SK-N-SH treated with all-trans-retinoic acid at 6 μM for 48 hours (cell line): ENCODE measurements at regions not wholly inside any gene's neighbourhood (a gene's known extent, or its start where the extent isn't known, plus 50 kb on each side); places are given as distances from the start of the nearest gene placed in this dataset.

Experiments used
- ATAC-seq: fragments of 200-7000 bp; cut with Tn5 transposase; 3 replicates; pipeline ENCODE4 v1.9.1; 2020; ENCODE audit warnings: mild to moderate bottlenecking, moderate library complexity
- ARNTL ChIP-seq: fragments of 450-650 bp; formaldehyde crosslinking; IDR thresholded peaks from 2 replicates; pipeline ENCODE4 v1.5.0; 2020; ENCODE audit warnings: low read depth, mild to moderate bottlenecking, moderate library complexity, borderline replicate concordance
- BACH2 ChIP-seq: fragments of 250-450 bp; sonication (Bioruptor Pico); IDR thresholded peaks from 2 replicates; pipeline ENCODE4 v1.9.0; 2021; ENCODE audit warnings: mild to moderate bottlenecking, borderline replicate concordance
- CREB5 ChIP-seq: fragments of 250-450 bp; sonication (Bioruptor Pico); IDR thresholded peaks from 2 replicates; pipeline ENCODE4 v1.5.1; 2020; ENCODE audit warnings: low read depth, mild to moderate bottlenecking, moderate library complexity
- CSRNP3 ChIP-seq: fragments of 250-450 bp; sonication (Bioruptor Pico); IDR thresholded peaks from 2 replicates; pipeline ENCODE4 v1.5.1; 2021; ENCODE audit warnings: mild to moderate bottlenecking, moderate library complexity
- ESRRG ChIP-seq: fragments of 250-450 bp; sonication (Bioruptor Pico); IDR thresholded peaks from 2 replicates; pipeline ENCODE4 v1.6.1; 2021; ENCODE audit warnings: mild to moderate bottlenecking
- GLIS3 ChIP-seq: fragments of 250-450 bp; sonication (Bioruptor Pico); IDR thresholded peaks from 2 replicates; pipeline ENCODE4 v1.5.0; 2020; ENCODE audit warnings: mild to moderate bottlenecking, moderate library complexity
- ISL1 ChIP-seq: fragments of 250-450 bp; sonication (Bioruptor Pico); IDR thresholded peaks from 2 replicates; pipeline ENCODE4 v2.1.2; 2022; ENCODE audit warnings: mild to moderate bottlenecking, moderate library complexity
- OSR1 ChIP-seq: fragments of 250-450 bp; sonication (Bioruptor Pico); IDR thresholded peaks from 2 replicates; pipeline ENCODE4 v1.8.0; 2022; ENCODE audit warnings: moderate library complexity, mild to moderate bottlenecking, inconsistent platforms
- PATZ1 ChIP-seq: fragments of 250-450 bp; sonication (Bioruptor Pico); IDR thresholded peaks from 2 replicates; pipeline ENCODE4 v1.8.0; 2020; ENCODE audit warnings: mild to moderate bottlenecking, moderate library complexity, borderline replicate concordance
- POU6F1 ChIP-seq: fragments of 250-450 bp; sonication (Bioruptor Pico); IDR thresholded peaks from 2 replicates; pipeline ENCODE4 v1.8.0; 2021; ENCODE audit warnings: low read depth, mild to moderate bottlenecking, moderate library complexity, borderline replicate concordance
- PPARA ChIP-seq: fragments of 250-450 bp; sonication (Bioruptor Pico); IDR thresholded peaks from 2 replicates; pipeline ENCODE4 v1.5.0; 2020; ENCODE audit warnings: mild to moderate bottlenecking, borderline replicate concordance
- RARB ChIP-seq: fragments of 250-450 bp; sonication (Bioruptor Pico); IDR thresholded peaks from 2 replicates; pipeline ENCODE4 v1.8.0; 2021; ENCODE audit warnings: mild to moderate bottlenecking, moderate library complexity
- SNAI2 ChIP-seq: fragments of 250-450 bp; sonication (Bioruptor Pico); IDR thresholded peaks from 2 replicates; pipeline ENCODE4 v1.5.0; 2020; ENCODE audit warnings: mild to moderate bottlenecking, moderate library complexity
- TCF4 ChIP-seq: fragments of 250-450 bp; sonication (Bioruptor Pico); IDR thresholded peaks from 2 replicates; pipeline ENCODE4 v1.8.0; 2021; ENCODE audit warnings: mild to moderate bottlenecking, moderate library complexity, borderline replicate concordance
- TOX ChIP-seq: fragments of 250-450 bp; sonication (Bioruptor Pico); IDR thresholded peaks from 2 replicates; pipeline ENCODE4 v1.8.0; 2021; ENCODE audit warnings: mild to moderate bottlenecking, moderate library complexity, borderline replicate concordance
- TSHZ2 ChIP-seq: fragments of 250-450 bp; sonication (Bioruptor Pico); IDR thresholded peaks from 2 replicates; pipeline ENCODE4 v1.5.0; 2020; ENCODE audit warnings: mild to moderate bottlenecking, moderate library complexity
- ZC3H10 ChIP-seq: fragments of 250-450 bp; sonication (Bioruptor Pico); IDR thresholded peaks from 2 replicates; pipeline ENCODE4 v1.5.1; 2021; ENCODE audit warnings: mild to moderate bottlenecking, moderate library complexity
- ZFP3 ChIP-seq: fragments of 250-450 bp; sonication (Bioruptor Pico); IDR thresholded peaks from 2 replicates; pipeline ENCODE4 v1.5.0; 2020; ENCODE audit warnings: mild to moderate bottlenecking, moderate library complexity
- ZFP30 ChIP-seq: fragments of 450-650 bp; formaldehyde crosslinking; IDR thresholded peaks from 2 replicates; pipeline ENCODE4 v1.5.0; 2022; ENCODE audit warnings: mild to moderate bottlenecking, moderate library complexity
- ZNF565 ChIP-seq: fragments of 450-650 bp; formaldehyde crosslinking; conservative IDR thresholded peaks from 2 replicates; pipeline ENCODE4 v1.5.0; 2020; ENCODE audit warnings: low read depth, mild to moderate bottlenecking, moderate library complexity
- ZNF70 ChIP-seq: fragments of 450-650 bp; formaldehyde crosslinking; IDR thresholded peaks from 2 replicates; pipeline ENCODE4 v1.5.0; 2020; ENCODE audit warnings: mild to moderate bottlenecking, moderate library complexity
- ZNF8 ChIP-seq: fragments of 450-650 bp; formaldehyde crosslinking; IDR thresholded peaks from 2 replicates; pipeline ENCODE4 v1.5.0; 2020; ENCODE audit warnings: mild to moderate bottlenecking, moderate library complexity

- no peak for ATAC-seq
- no peak for TF ChIP-seq ISL1 (CRISPR knock-in tag)
- TF ChIP-seq ESRRG: no peak
- no peak for TF ChIP-seq TCF4 (CRISPR knock-in tag)
- TF ChIP-seq ZFP30 (CRISPR knock-in tag): no peak
- TF ChIP-seq CREB5 (CRISPR knock-in tag): no peak
- no peak for TF ChIP-seq ZNF565
- TF ChIP-seq PATZ1: no peak
- TF ChIP-seq ZC3H10 (CRISPR knock-in tag): no peak
- no peak for TF ChIP-seq GLIS3 (CRISPR knock-in tag)
- TF ChIP-seq TOX (CRISPR knock-in tag): no peak
- no peak for TF ChIP-seq ZNF8 (CRISPR knock-in tag)
- TF ChIP-seq RARB (CRISPR knock-in tag): no peak
- TF ChIP-seq ZNF70 (CRISPR knock-in tag): no peak
- TF ChIP-seq SNAI2 (CRISPR knock-in tag): no peak
- no peak for TF ChIP-seq PPARA (CRISPR knock-in tag)
- no peak for TF ChIP-seq BACH2 (CRISPR knock-in tag)
- TF ChIP-seq CSRNP3: no peak
Observed at GRCh38 chr14:98579140-98579539, 692.9 kb downstream of the BCL11B start.

- no peak for ATAC-seq
- TF ChIP-seq GLIS3 (CRISPR knock-in tag): no peak
- TF ChIP-seq ZC3H10 (CRISPR knock-in tag): no peak
- TF ChIP-seq POU6F1 (CRISPR knock-in tag): no peak
- TF ChIP-seq CREB5 (CRISPR knock-in tag): no peak
- TF ChIP-seq ESRRG: no peak
- no peak for TF ChIP-seq TSHZ2 (CRISPR knock-in tag)
- TF ChIP-seq ZFP3: no peak
- TF ChIP-seq SNAI2 (CRISPR knock-in tag): no peak
- TF ChIP-seq CSRNP3: no peak
- TF ChIP-seq TOX (CRISPR knock-in tag): no peak
- TF ChIP-seq ZNF70 (CRISPR knock-in tag): no peak
- TF ChIP-seq TCF4 (CRISPR knock-in tag): no peak
- no peak for TF ChIP-seq PPARA (CRISPR knock-in tag)
- TF ChIP-seq BACH2 (CRISPR knock-in tag): no peak
- TF ChIP-seq ARNTL (CRISPR knock-in tag): no peak
- no peak for TF ChIP-seq OSR1 (CRISPR knock-in tag)
- TF ChIP-seq ISL1 (CRISPR knock-in tag): no peak
- TF ChIP-seq ZNF565: no peak
- no peak for TF ChIP-seq ZNF8 (CRISPR knock-in tag)
Observed at GRCh38 chr14:98580131-98580678, 691.8 kb downstream of the BCL11B start.
